GM18868 (cell line): ENCODE measurements at regions not wholly inside any gene's neighbourhood (a gene's known extent, or its start where the extent isn't known, plus 50 kb on each side); places are given as distances from the start of the nearest gene placed in this dataset.
"Not testable (repeated sequence)": the region's sequence is repeated elsewhere in the genome, so short reads cannot be mapped to it uniquely, and the experiment has no call there.

Experiments
- ATAC-seq: cut with Tn5 transposase; IDR thresholded peaks from one replicate; pipeline ENCODE4 v1.9.1; 2021; ENCODE audit warnings: mild to moderate bottlenecking, moderate library complexity; ENCODE audit not compliant: unreplicated experiment

DNA sequence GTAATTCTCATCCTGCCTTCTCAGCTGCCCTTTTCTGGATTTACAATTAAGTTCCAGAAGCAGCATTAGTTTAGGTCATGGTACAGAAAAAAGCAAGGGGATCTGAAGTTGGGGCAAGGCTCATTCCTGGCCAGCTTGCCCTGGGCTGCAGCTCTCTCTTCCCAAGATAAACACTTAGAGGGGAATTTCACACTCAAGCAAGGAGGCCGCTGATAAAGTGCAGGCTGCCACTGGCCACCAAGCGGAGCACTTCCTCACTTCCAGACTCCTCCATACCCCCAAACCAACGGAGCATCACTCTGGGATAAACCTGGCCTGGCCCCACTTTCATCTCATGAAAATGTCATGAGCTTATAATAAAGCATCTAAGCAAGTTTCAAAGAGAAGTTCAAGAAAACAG, 445.5 kb upstream of the MKI67 start:
- ATAC-seq, result no peak

DNA sequence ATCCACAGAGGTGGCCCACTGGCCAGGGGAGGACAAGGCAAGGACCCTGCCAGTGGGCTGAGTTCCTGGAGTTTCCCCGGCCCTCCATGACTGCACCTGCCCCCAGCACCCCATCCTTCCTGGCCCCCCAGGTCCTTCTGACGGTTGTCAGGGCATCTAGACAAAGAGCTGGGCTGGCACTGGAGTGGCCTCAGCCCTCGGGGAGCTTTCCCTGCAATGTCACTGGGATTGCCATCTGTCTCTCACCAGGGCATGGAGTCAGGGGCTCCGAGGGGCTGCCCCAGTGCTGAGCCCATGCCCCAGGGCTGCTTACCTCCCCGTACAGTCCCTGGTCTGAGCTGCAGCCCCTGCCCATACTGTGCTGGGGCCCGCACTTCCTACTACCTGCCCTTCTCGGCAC, 446.5 kb upstream of the MKI67 start:
- no peak for ATAC-seq

DNA sequence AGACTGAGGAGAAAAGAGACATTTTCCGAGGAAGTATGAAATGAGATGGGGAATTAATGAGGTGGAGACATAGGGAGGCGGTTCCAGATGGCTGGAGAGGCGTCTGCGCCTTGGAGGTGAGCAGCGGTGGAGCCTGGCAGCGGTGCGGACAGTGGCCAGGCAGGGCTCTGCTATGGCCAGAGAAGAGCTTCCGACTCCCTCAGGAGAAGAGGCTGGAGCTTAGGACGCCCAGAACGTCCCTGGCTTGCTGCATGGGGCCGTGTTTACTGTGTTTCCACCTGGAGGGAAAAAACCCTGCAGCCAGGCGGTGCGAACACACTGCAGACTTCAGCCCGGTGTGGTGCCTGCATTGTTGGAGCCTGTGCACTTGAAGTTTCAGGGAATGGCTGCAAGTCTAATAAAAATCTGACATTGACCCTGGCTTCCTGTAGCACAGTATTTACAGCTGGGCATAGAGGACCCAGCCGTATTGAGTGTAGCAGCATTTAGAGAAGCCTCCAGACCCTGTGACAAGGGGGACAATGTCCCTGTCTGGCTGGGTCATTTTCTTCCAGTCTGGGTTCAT, 447.1 kb upstream of the MKI67 start:
- no peak for ATAC-seq

DNA sequence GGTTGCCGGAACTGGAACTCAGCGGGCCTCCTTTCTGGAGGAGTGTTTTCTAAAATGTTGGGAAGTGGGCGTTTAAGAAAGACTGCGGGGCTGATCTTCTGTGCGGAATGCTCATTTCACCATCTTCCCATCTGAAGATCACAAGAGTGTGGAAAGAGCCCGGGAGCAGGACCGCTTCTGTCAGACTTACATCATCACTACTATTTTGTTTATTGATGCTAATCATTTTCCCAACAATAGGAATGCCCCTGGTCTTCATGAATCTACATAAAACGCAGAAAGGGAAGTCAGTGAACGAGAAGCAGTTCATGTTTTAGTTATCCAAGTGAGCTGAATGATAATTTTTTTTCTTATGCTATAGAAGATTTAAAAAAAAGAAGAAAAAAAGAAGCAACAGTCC, 447.8 kb upstream of the MKI67 start:
- ATAC-seq, result no peak

DNA sequence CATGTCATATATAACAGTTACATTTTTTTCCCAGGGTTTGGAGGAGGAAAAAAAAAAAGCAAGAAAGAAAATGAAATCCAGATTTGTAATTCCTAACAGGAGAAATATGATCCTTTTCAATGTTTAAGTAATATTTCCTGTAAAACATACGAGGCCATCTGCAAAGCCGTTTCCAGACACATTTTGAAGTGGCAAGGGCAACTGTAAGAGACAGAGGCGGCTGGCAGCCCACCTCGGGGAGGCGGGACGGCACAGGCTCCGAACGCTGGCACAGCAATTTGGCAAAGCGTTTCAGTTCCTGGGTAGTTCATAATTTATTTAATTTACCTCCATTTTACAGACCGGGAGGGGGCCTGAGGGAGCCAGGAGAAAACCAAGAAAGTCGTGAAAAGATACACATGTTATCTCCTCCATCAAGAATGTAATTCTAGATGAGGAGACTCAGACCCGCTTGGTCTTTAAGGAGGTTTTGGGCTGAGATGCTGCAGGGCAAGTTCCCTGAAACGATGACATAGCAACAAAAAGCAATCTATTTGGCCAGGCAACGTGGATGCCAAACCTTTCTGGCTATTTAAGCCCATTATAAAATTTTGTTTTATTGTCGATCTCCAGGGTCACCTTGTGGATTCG, 448.5 kb upstream of the MKI67 start:
- ATAC-seq, result no peak

DNA sequence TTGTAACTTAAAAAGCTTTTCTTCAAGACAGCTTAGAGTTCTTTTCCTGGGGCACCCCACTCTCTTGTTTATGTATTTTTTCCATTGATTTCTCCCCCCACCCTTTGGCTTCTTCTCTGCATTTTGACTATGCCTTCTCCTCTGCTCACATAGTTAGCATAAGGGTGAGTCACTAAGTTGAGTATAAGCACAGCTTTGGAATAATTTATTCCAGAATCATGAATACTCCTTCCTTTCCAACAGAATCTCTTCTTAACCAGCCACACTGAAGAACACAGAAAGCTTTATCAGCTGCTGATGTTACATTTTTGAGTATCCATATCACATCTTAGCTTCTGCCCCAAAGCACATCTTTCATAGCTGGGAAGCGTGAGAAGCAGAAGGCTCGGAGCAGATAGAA, 449.5 kb upstream of the MKI67 start:
- no peak for ATAC-seq

DNA sequence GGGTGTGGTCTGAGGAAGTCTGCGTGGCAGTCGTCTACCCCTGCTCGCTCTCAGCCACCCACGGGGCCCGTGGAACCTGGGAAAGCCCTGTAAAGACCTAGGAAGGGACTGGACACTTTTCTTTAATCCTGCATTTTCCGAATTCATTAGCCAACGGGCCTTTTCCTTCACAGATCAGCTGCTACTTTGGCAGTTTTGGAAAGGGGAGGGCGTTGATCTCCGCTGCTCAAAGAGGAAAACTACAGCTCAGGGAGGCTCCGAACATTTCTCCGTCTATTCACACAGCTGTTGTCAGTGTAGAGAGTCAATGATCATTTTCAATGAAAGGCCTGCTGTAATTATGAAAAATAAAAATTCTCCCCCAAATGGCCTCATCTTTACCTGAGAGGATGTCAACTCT, 450.1 kb upstream of the MKI67 start:
- no peak for ATAC-seq

DNA sequence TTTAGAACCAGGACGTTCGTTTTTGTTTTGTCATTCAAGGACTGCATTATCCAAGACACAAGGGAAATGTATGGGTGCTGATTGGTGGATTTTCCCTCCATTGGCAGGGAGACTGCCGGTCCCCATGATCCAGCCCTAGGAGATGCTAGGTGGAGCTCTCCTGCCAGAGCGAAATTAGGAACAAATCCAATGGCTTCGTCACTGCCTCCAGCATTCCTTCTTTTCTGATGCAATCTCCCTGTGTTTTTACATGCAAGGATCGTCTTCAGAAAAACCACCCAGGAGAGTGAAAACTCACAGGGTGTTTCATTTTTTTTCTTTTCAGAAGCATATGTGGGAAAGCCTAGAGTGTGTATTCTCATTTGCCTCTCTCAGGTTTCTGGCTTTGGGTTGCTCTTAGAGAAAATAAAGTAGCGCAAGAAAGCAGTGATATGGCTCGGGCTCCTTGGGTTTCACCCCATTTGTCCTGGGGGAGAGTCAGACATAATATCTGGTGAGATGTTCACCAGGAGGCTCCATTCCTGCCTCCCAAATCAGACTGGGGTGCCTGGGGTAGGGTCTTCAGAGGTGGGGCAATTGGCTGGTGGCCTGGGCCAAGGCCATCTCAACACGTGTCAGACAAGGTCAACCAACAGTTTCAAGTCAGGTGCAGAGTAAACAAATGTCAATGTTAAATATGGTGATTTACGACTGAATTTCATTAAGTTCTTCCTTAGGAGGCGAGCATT, 450.9 kb upstream of the MKI67 start:
- ATAC-seq, result no peak

DNA sequence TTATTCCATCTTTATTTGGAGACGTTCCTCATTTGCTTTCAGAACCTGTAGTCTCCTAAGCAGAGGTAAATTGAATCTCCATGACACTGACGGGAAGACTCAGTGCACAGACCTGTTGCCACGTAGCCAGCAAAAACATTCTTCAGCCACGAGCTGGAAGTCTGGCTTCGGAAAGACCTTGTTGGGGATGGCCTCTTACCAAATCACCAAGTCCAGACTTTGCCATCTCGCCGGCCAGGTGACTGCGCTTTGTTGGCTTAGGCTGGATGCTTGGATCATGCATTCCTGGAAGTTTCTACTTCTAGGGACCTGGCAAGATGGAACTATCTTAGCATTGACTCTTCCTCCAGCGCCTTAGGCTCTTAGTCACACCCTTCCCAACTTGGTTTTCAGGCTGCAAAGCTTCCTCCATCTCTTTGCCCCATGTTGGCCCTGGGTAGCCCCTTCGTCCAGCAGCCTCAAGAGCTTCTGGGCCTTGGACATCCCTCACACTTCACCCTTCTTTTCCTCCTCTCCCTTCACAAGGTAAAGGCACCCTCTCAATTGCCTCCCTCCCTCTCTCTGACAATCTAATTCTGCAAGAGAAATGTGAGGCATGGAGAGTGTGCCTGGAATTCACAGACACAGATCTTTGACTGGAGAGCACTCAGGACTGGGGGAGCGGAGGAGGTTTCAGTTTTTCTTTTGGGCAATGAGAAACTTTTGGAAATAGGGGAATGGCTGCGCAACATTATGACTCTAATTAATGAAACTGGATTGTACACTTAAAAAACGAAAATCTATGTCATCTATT, 451.9 kb upstream of the MKI67 start:
- no peak for ATAC-seq

DNA sequence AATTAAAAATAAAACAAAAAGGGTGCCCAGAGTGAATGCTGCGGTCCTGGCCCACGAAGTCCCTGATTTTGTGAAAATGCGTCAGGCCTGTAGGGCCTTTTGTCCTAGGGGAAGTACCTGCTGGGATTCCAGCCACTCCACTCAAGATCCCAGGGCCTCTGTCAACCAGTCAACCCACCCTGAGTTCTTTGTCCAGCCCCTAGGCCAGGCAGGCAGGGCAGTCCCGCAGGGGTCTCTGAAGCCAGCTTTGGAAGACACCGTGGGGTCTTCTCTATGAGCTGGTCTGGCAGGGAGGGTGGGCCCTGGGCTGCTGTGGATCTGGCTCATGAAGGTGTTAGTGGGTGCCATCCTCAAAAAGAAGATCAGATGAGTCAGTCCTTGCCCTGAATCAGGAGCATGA, 452.5 kb upstream of the MKI67 start:
- no peak for ATAC-seq

DNA sequence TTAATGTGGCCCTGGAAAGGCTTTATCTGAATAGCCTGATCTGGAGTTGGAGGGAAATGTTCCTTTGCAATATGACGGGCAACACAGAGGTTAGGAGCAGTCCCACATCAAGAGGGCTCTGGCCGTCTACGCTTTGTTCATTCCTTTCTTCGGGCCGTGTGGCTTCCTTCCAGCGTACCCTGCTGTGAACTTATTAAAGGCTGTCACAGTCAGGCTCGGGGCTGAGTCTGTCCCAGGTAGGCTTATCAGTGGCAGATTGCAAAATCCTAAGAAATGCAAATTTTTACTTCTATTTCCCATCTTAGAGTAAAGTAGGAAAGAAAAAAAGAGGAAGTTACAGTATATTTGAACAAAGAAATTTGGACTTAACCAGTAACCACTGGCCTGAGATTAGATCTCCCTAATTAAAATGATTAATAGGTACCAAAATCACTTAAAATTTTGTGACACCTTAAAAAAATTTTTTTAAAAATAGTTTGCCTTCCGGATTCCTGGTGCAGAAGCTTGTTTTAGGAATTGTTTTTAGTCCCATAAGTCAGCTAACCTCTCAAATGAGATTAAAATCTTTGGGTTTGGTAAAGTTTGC, 453.1 kb upstream of the MKI67 start:
- ATAC-seq, result no peak

DNA sequence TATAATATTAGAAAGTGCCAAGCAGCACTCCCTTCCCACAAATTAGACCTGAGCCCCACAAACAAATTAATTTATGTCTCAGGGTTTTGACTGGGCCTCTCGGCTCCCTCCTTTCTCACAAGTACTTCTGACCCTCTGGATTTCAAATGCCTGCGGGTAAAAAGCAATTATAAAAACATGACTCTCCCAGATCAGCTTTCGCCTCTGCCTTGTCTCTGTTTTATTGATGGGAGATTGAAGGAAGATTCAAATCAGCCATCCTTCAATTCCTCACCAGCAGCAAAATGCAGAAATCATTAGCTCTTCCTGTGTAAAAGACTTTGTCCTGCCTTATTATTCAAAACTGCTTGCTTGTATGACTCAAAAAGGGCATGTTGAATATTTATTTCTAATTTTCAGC, 453.7 kb upstream of the MKI67 start:
- no peak for ATAC-seq

DNA sequence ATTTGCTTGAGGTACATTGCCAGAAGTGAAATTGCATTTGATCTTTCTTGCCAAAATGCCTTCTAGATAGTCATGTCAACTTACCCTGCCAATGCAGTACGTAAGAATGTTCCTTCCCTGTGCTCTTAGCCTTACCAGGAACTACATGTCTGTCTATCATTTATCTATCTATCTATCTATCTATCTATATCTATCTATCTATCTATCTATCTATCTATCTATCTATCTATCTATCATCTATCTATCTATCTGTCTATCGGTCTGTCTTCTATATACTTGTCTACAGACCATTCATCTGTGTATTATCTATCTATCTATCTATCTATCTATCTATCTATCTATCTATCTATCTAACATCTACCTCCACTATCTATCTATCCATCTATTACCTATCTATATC, 456.9 kb upstream of the MKI67 start:
- not testable (repeated sequence) for ATAC-seq

DNA sequence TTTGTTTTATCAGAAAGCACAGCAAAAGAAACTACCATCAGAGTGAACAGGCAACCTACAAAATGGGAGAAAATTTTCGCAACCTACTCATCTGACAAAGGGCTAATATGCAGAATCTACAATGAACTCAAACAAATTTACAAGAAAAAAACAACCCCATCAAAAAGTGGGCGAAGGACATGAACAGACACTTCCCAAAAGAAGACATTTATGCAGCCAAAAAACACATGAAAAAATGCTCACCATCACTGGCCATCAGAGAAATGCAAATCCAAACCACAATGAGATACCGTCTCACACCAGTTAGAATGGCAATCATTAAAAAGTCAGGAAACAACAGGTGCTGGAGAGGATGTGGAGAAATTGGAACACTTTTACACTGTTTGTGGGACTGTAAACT, 460.4 kb upstream of the MKI67 start:
- not testable (repeated sequence) for ATAC-seq

DNA sequence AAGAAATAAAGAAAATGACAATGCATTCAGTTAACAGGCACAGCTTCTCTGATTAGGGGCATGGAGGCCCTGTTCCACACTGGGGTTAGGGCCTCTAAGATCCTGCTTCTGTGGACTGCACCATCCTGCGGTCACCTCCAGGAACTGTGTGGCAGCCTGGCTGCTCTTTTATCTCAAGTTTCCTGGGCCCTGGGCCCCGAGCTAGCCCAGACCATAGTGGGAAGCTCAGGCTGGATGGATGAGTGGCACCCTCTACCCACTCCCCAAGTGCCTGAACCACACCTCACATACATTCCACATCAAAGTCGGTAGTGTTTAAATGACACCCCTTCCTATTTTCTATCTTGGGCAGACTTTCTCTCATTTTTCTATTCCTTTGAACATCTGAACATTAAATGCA, 461.5 kb upstream of the MKI67 start:
- ATAC-seq, result no peak

DNA sequence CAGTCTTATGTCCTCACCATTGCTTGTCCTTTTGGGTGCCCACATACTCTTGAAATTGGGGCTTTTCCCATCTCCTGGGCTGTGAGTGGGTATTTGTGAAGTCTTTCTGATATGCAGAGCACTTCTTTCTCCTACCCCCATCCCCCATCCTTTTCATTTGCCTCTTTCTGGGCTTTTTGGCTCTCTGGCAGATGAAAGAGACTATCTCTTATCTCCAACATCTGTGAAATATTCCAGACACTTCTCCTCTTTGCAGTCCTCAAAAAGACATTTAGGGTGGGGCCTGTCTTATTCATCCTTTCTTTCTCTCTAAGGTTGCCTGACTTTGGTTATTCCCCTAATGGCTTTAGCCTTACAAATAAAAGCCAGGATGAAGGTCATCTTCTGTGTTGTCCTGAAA, 462.2 kb upstream of the MKI67 start:
- no peak for ATAC-seq

DNA sequence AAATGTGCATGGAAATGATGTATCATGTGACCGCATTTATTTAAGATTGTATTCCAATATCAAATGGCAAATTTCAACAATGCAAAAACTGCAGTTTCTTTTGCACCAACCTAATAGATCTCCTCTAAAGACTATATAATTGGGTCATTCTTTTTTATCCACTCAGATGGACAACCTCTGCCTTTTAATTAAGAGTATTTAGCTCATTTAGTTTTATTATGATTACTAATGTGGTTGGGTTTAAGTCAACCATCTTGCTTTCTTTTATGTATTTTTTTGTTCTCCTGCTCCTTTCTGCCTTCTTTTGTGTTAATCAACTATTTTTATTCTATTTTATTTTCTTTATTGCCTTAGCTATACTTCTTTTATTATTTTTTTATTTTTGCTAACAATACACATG, 468.5 kb upstream of the MKI67 start:
- no peak for ATAC-seq

DNA sequence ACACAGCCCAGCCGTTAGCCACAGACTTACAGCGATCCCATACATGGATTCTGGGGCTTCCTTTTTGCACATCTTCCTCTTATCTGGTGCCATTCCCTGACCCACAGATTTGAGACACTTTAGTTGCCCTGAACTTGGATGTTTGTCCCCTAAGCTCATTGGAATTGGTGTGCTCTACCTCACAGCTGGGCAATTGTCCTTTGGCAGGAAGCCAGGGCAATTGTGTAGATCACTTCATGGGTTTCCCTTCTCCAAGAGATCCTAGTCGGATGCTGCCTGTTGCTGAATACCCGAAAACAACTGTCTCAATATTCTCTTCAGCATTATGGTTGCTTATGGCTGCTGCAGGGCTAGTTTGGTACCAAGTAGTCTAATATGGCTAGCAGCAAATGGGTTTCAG, 470.7 kb upstream of the MKI67 start:
- ATAC-seq, result no peak

DNA sequence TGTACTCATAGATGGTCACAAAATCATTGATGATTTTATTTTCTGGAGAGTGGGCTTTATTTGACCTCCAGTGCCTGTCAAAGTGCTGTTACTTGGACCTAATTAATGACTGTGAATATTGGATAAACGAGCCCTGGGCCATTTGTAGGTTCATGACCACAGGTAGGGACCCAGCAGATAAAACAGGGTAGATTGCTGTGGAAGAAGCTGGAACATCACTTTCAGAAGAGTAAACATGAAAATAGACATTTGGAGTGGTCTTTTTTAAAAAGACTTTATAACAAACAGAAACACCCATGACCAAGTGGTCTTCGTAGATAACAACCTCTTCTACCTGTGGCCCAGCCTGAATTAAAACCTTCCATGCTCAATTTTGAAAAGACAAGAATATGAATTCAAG, 472.8 kb upstream of the MKI67 start:
- ATAC-seq, result no peak

DNA sequence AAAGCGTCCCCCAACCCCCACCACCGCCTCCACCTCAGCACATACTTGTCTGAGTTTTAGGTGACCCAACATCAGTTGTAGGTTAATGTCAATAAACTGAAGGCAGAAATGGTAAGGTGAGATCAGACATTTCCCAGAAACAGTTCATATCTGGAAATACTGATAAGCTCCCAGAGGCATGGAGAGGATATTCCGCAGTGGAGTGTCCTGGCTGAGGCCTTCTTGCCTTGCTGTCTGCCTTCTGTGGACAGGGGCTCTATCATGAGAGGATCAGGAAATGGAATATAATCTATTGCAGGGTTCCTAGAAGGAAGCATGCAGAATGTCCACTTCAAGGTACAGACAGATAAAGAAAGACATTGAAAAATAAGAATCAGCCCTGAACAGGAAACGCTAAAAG, 473.3 kb upstream of the MKI67 start:
- ATAC-seq, result no peak

DNA sequence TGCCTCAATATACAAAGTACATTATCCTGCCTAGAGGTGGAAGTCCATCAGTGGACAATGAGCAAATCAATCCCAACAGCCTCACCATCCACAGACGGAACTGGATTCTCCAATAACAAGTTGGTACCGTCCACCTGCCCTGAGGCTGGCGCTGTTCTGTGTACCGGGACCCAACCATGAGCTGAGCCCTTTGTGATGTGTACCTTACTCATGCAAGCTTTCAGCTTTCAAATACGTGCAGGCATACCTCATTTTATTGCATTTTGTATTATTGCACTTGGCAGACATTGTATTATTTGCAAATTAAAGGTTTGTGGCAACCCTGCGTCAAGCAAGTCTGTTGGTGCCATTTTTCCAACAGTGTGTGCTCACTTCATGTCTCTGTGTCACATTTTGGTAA, 476.0 kb upstream of the MKI67 start:
- ATAC-seq, result no peak
